Activated CD4-positive, alpha-beta T cell treated with anti-CD3 and anti-CD28 coated beads, Interleukin-2, amount 10 ng/mL, durations not matched to agents 7 days and 5 days (primary cell): ENCODE measurements at regions not wholly inside any gene's neighbourhood (a gene's known extent, or its start where the extent isn't known, plus 50 kb on each side); places are given as distances from the start of the nearest gene placed in this dataset.

Experiments used
- CTCF ChIA-PET: fragments of 350-600 bp; sonication (Branson Sonifier 250); formaldehyde crosslinking; loops from one replicate; lab custom pipeline; 2021; ENCODE audit warnings: antibody characterized with exemption; lab: Charles Lee
- POLR2A ChIA-PET: fragments of 350-600 bp; sonication (Branson Sonifier 250); formaldehyde crosslinking; loops from one replicate; lab custom pipeline; 2021; ENCODE audit warnings: antibody characterized with exemption; lab: Charles Lee
- DNase-seq: peaks from one replicate; pipeline ENCODE4 v3.0.0-alpha.2; 2020
- H3K27ac Mint-ChIP-seq: one replicate; pipeline ENCODE4 v1.8.0; 2021; ENCODE audit warnings: mild to moderate bottlenecking, moderate library complexity, mixed read lengths
- H3K27me3 Mint-ChIP-seq: one replicate; pipeline ENCODE4 v1.8.0; 2021; ENCODE audit warnings: mixed read lengths
- H3K36me3 Mint-ChIP-seq: one replicate; pipeline ENCODE4 v1.8.0; 2021; ENCODE audit warnings: low read depth, mixed read lengths
- H3K4me1 Mint-ChIP-seq: one replicate; pipeline ENCODE4 v1.8.0; 2021; ENCODE audit warnings: mixed read lengths
- H3K4me3 Mint-ChIP-seq: one replicate; pipeline ENCODE4 v1.8.0; 2021; ENCODE audit warnings: mild to moderate bottlenecking, moderate library complexity, mixed read lengths
- H3K9me3 Mint-ChIP-seq: one replicate; pipeline ENCODE4 v1.8.0; 2021; ENCODE audit warnings: mixed read lengths

- no peak overlapping the region for H3K4me3 Mint-ChIP-seq
- H3K9me3 Mint-ChIP-seq = no peaks in the 10 kb centered on the region
- no peak overlapping the region for H3K27ac Mint-ChIP-seq
- ChIA-PET POLR2A (no interaction called here), CTCF (no interaction called here)
- no peaks in the 10 kb centered on the region for H3K27me3 Mint-ChIP-seq
- H3K36me3 Mint-ChIP-seq = no peaks in the 10 kb centered on the region
- no peaks in the 10 kb centered on the region for H3K4me1 Mint-ChIP-seq
- no peak for DNase-seq
These were observed 96.0 kb upstream of the WDFY3 start for GRCh38 chr4:85062466-85062865.

- POLR2A ChIA-PET = no interaction called here
- no peaks in the 10 kb centered on the region for H3K27me3 Mint-ChIP-seq
- no peaks in the 10 kb centered on the region for H3K36me3 Mint-ChIP-seq
These were observed 100.9 kb upstream of the WDFY3 start for GRCh38 chr4:85067342-85067741.

DNA sequence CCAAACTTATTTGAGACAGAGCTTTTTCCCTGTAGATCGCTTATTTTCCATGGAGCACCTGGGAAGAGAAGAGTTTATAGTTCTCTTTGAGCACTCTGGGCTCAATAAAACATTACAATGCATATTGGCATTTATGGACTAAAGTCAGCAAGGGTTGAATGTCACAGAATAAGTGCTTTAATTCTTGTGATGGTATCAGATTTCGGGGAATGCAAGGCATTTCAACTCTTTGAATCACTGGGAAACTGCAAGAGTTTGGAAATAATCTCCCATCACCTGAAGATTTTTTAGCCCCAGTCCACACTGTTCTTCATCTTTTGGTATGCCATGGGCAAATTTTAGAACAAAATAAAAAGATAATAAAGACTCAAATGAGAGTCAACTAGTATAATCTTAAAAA is 111.5 kb upstream of the WDFY3 start:
- DNase-seq = no peak
- no peaks in the 10 kb centered on the region for H3K9me3 Mint-ChIP-seq
- H3K4me3 Mint-ChIP-seq = no peak overlapping the region
- no peaks in the 10 kb centered on the region for H3K36me3 Mint-ChIP-seq
- ChIA-PET CTCF (no interaction called here), POLR2A (no interaction called here)
- no peak overlapping the region for H3K27ac Mint-ChIP-seq
- H3K4me1 Mint-ChIP-seq = no peaks in the 10 kb centered on the region
- H3K27me3 Mint-ChIP-seq = no peaks in the 10 kb centered on the region

More at GRCh38 chr4:85067342-85067741, 100.9 kb upstream of the WDFY3 start:
- no peaks in the 10 kb centered on the region for H3K9me3 Mint-ChIP-seq
- CTCF ChIA-PET = no interaction called here
- no peaks in the 10 kb centered on the region for H3K4me1 Mint-ChIP-seq
- no peak overlapping the region for H3K4me3 Mint-ChIP-seq
- no peak overlapping the region for H3K27ac Mint-ChIP-seq
- no peak for DNase-seq

GRCh38 chr4:85081196-85081595 is 114.7 kb upstream of the WDFY3 start:
- POLR2A ChIA-PET = no interaction called here
- CTCF ChIA-PET = no interaction called here
- no peaks in the 10 kb centered on the region for H3K36me3 Mint-ChIP-seq

DNA sequence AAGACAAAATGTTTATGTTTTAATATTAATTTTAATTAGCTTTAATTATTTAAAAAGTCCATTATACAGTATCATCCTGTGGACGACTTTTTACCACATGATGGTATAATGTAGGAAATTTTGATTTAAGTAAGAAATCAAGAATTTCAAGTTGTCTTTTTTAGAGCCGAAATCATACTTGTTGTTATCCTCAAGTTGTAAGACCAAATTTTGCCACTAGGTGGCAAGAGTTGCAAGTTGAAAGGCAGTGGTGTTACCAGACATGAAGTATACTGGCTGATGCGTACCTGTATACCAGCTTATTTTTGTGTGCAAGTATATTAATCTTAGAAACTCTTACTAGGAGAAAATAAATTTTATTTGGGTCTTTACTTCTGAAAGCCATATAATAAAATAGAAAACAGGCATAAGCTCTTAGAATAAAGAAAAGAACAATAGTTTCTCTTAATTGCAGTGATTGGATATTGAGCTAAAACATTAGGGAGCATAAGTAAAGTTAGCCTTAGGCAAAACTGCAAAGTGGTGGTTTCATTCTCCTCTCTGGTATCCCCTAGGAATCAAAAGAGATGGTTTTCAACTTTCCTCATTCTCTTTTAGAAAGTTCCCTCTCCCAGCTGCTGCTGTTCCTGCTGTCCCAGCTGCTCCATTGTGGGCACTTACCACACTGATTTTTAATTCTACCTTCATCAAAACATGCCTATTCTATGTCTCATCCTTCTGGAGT is 118.0 kb upstream of the WDFY3 start:
- no peak overlapping the region for H3K4me3 Mint-ChIP-seq
- H3K4me1 Mint-ChIP-seq = no peaks in the 10 kb centered on the region
- POLR2A ChIA-PET = no interaction called here
- peak; percentile 48 for DNase-seq
- H3K36me3 Mint-ChIP-seq = no peaks in the 10 kb centered on the region
- H3K9me3 Mint-ChIP-seq = no peaks in the 10 kb centered on the region
- no peaks in the 10 kb centered on the region for H3K27me3 Mint-ChIP-seq
- no peak overlapping the region for H3K27ac Mint-ChIP-seq
- CTCF ChIA-PET = interaction anchor here (0.9 to 1.1 kb wide), 2 partner anchors 711 to 1145 kb away, joined by 3 read pairs; no protein-coding TSS in a partner anchor

More at GRCh38 chr4:85081196-85081595, 114.7 kb upstream of the WDFY3 start:
- H3K27me3 Mint-ChIP-seq = no peaks in the 10 kb centered on the region
- no peaks in the 10 kb centered on the region for H3K4me1 Mint-ChIP-seq
- no peaks in the 10 kb centered on the region for H3K9me3 Mint-ChIP-seq
- H3K27ac Mint-ChIP-seq = no peak overlapping the region
- DNase-seq = no peak
- no peak overlapping the region for H3K4me3 Mint-ChIP-seq

DNA sequence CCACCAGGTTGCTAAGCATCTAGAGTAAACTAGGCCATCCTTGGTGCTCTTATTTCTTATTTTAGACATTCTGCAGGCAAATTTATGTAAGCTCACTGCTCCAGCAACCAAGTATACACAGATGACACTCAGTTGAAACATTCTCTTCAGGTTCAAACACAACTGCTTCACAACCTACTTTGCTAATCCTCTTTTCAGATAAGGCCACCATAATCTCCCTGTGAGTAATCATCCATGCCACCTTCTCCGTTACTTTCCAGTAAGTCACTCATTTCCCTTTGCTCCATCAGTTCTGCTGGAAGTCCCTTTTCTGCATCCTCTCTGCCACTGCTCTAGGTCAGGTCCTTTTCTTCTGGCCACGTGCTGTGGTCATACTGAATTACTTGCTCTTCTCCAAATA is 120.2 kb upstream of the WDFY3 start:
- Mint-ChIP-seq H3K27me3 (no peaks in the 10 kb centered on the region), H3K4me3 (no peak overlapping the region), H3K27ac (no peak overlapping the region), H3K9me3 (no peaks in the 10 kb centered on the region), H3K4me1 (no peaks in the 10 kb centered on the region), H3K36me3 (no peaks in the 10 kb centered on the region)
- CTCF ChIA-PET = no interaction called here
- POLR2A ChIA-PET = no interaction called here
- no peak for DNase-seq

DNA sequence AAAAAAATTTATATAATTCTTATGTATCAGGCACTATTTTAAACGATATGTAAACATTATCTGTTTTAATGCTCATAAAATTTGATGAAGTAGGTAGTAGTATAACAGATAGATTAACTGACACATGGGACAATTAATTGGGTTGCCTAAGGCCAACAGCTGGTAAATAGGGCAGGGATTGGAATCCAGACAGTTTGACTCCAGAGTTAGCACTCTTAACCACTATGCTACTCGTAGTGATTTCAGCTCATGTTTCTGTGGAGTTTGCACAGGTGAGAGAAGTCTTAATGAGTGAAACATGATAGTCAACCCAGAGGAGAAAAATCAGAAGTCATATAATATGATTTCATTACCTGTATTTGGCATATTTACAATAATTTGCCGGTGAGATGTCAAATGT is 126.0 kb upstream of the WDFY3 start:
- Mint-ChIP-seq H3K4me1 (no peaks in the 10 kb centered on the region), H3K4me3 (no peak overlapping the region), H3K27ac (no peak overlapping the region), H3K36me3 (no peaks in the 10 kb centered on the region), H3K9me3 (no peaks in the 10 kb centered on the region), H3K27me3 (no peaks in the 10 kb centered on the region)
- DNase-seq = no peak
- ChIA-PET POLR2A (no interaction called here), CTCF (no interaction called here)

- ChIA-PET POLR2A (no interaction called here), CTCF (no interaction called here)
- DNase-seq = no peak
- Mint-ChIP-seq H3K4me3 (no peak overlapping the region), H3K27ac (no peak overlapping the region), H3K4me1 (no peaks in the 10 kb centered on the region), H3K9me3 (no peaks in the 10 kb centered on the region), H3K36me3 (no peaks in the 10 kb centered on the region), H3K27me3 (no peaks in the 10 kb centered on the region)
These were observed 126.5 kb upstream of the WDFY3 start for GRCh38 chr4:85092943-85093342.

DNA sequence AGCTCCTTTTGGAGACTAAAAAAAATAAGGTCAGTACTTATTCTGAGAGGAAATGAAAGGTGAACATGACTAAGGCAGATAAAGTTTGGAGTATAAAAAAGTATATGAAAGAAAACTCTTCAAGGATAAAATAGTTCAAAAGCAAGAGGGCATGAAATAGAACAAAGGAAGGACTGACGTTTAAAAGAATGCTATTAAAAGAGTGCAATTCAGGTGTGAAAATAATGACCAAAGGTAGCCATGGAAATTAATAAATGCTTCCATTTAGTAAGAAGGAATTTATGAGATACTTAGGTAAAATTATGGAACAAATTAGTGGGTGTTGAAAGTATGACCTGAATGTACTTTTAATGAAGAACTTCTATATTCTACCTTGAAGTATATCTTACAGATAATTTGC is 128.2 kb upstream of the WDFY3 start:
- Mint-ChIP-seq H3K27ac (no peak overlapping the region), H3K9me3 (peaks cover 2% of the 10 kb centered on the region), H3K4me1 (no peaks in the 10 kb centered on the region), H3K27me3 (no peaks in the 10 kb centered on the region), H3K4me3 (no peak overlapping the region), H3K36me3 (no peaks in the 10 kb centered on the region)
- DNase-seq = no peak
- POLR2A ChIA-PET = no interaction called here
- CTCF ChIA-PET = no interaction called here

DNA sequence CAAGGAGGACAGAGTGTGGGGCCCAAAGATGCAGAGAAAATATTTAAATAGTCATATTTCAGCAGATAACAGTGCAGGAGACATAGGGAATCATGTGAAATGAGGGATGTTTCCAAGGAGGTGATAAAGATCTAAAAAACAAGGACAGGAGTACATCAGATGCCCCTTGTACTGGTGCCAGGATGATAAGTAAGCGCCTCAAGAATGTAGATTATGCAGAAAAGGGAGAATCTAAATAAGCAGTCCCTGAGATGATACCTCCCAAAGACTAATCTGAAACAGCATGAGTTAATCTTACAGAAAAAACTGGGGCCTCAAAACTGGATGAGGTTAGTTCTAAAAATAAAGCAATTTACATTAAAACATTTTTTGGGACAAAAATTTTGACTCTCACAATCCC is 136.1 kb upstream of the WDFY3 start:
- POLR2A ChIA-PET = no interaction called here

DNA sequence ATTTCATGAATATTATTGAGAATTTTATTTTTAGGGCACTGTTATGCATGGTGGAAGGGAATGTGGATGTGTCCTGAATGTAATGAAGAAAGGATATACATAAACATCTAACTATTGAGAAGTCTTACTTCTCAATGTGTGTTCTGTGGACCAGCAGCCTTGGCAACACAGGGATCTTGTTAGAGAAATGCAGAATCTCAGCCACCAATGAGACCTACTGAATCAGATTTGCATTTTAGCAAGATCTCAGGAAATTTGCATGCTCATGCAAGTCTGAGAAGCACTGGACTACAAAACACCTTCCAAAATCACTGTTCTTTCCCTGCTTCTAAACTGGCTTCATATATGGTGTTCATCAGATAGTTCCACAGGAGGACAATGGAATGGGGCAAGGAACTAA is 139.7 kb upstream of the WDFY3 start:
- H3K27me3 Mint-ChIP-seq = no peaks in the 10 kb centered on the region

More for the DNA sequence above, 136.1 kb upstream of the WDFY3 start:
- no peak overlapping the region for H3K27ac Mint-ChIP-seq
- peaks cover 2% of the 10 kb centered on the region for H3K9me3 Mint-ChIP-seq
- H3K36me3 Mint-ChIP-seq = no peaks in the 10 kb centered on the region
- H3K27me3 Mint-ChIP-seq = no peaks in the 10 kb centered on the region
- DNase-seq = no peak
- H3K4me3 Mint-ChIP-seq = no peak overlapping the region
- CTCF ChIA-PET = no interaction called here
- H3K4me1 Mint-ChIP-seq = no peaks in the 10 kb centered on the region

GRCh38 chr4:85106805-85107336 is 140.4 kb upstream of the WDFY3 start:
- Mint-ChIP-seq H3K27me3 (no peaks in the 10 kb centered on the region), H3K36me3 (no peaks in the 10 kb centered on the region), H3K4me1 (no peaks in the 10 kb centered on the region), H3K27ac (no peak overlapping the region), H3K4me3 (no peak overlapping the region), H3K9me3 (no peaks in the 10 kb centered on the region)
- CTCF ChIA-PET = no interaction called here
- DNase-seq = no peak
- POLR2A ChIA-PET = interaction anchor here (0.7 kb wide), 1 partner anchor 474 kb away, joined by 3 read pairs; no protein-coding TSS in a partner anchor

More for the DNA sequence above, 139.7 kb upstream of the WDFY3 start:
- ChIA-PET POLR2A (no interaction called here), CTCF (no interaction called here)
- no peaks in the 10 kb centered on the region for H3K9me3 Mint-ChIP-seq
- H3K4me3 Mint-ChIP-seq = no peak overlapping the region
- no peaks in the 10 kb centered on the region for H3K4me1 Mint-ChIP-seq
- DNase-seq = no peak
- no peak overlapping the region for H3K27ac Mint-ChIP-seq
- H3K36me3 Mint-ChIP-seq = no peaks in the 10 kb centered on the region

DNA sequence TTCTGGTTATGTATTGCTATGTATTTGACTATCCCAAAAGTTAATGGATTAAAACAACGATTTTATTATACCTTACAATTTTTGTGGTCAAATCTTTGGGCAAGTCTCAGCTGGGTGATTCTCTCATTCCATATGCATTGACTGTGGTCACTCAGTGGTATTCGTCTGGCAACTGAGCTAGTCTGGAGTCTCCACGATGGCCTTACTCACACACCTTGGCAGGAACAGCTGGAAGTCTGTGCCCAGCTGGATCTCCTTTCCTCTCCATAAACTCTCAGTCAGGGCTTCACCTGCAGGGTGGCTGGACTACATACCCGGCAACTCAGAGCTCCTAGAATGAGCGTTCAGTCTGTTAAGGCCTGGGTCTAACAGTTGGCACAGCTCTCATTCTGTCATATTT is 141.1 kb upstream of the WDFY3 start:
- Mint-ChIP-seq H3K27ac (no peak overlapping the region), H3K4me1 (no peaks in the 10 kb centered on the region), H3K36me3 (no peaks in the 10 kb centered on the region), H3K27me3 (no peaks in the 10 kb centered on the region), H3K4me3 (no peak overlapping the region), H3K9me3 (no peaks in the 10 kb centered on the region)
- CTCF ChIA-PET = no interaction called here
- POLR2A ChIA-PET = interaction anchor here (0.7 kb wide), 1 partner anchor 473 kb away, joined by 3 read pairs; no protein-coding TSS in a partner anchor
- DNase-seq = no peak

- Mint-ChIP-seq H3K27me3 (no peaks in the 10 kb centered on the region), H3K36me3 (no peaks in the 10 kb centered on the region), H3K9me3 (peaks cover 2% of the 10 kb centered on the region), H3K27ac (no peak overlapping the region), H3K4me1 (no peaks in the 10 kb centered on the region), H3K4me3 (no peak overlapping the region)
- CTCF ChIA-PET = no interaction called here
- POLR2A ChIA-PET = no interaction called here
- DNase-seq = no peak
These were observed 147.2 kb upstream of the WDFY3 start for GRCh38 chr4:85113706-85114105.
